ENCODE measurements at regions not wholly inside any gene's neighbourhood (a gene's known extent, or its start where the extent isn't known, plus 50 kb on each side); places are given as distances from the start of the nearest gene placed in this dataset.

- DNase-seq (ENCODE audit: low read depth), result no peak
- no peak overlapping the region for H3K4me3 ChIP-seq (ENCODE audit: low read length)
- TF ChIP-seq, protein P1, sequence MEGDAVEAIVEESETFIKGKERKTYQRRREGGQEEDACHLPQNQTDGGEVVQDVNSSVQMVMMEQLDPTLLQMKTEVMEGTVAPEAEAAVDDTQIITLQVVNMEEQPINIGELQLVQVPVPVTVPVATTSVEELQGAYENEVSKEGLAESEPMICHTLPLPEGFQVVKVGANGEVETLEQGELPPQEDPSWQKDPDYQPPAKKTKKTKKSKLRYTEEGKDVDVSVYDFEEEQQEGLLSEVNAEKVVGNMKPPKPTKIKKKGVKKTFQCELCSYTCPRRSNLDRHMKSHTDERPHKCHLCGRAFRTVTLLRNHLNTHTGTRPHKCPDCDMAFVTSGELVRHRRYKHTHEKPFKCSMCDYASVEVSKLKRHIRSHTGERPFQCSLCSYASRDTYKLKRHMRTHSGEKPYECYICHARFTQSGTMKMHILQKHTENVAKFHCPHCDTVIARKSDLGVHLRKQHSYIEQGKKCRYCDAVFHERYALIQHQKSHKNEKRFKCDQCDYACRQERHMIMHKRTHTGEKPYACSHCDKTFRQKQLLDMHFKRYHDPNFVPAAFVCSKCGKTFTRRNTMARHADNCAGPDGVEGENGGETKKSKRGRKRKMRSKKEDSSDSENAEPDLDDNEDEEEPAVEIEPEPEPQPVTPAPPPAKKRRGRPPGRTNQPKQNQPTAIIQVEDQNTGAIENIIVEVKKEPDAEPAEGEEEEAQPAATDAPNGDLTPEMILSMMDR (IDR thresholded peaks at IDR 0.05; ENCODE audit: insufficient read depth, low read depth, low read length, missing control alignments), result no peak
These were observed 257.1 kb upstream of the EEF2KMT start for GRCh38 chr16:5354645-5355044.

DNA sequence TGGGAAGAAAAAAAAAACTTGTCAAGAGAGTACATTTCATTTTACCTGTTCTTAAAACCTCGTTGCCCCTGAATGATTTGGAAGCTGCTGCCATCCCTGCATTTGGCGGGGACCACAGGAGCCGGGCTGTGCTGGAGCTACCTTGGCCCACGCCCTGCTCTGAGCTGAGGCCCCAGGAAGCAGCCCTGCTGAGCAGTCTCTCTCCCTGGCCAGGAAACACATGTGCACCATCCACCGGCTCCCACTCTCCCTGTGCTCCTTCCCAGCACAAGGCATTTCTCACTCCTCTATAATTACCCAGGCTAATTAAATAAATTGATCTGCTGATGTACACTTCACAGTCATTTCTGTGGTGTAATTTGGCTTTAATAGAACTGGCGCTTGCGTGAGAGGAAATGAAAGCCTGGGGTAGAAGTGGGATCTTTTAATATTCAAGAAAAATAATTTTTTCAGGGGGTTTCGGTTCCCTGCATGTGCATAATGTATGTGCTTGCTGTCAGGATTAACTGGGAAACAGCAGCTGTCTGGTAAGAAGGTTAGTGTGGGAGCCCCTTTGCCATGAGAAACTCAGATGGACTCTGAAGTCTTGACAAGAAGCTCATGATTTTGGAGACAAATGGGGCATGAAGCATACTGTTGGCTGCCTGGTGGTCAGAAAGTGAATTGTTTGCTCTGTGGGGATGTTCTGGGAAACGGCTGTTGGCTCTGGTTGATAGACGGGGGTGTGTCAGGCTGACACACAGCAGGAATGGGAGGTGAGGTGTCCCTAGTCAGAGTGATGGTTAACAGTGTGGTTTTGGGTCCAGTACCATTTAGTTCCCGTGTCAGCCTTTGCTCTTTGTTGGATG lies 252.3 kb upstream of the EEF2KMT start:
- TF ChIP-seq, protein P1 (IDR thresholded peaks at IDR 0.05; ENCODE audit: insufficient read depth, low read depth, low read length, missing control alignments), result no peak
- no peak overlapping the region for H3K4me3 ChIP-seq (ENCODE audit: low read length)
- no peak for DNase-seq (ENCODE audit: low read depth)

GRCh38 chr16:5349101-5349500 lies 251.5 kb upstream of the EEF2KMT start:
- TF ChIP-seq, protein P1 (IDR thresholded peaks at IDR 0.05; ENCODE audit: insufficient read depth, low read depth, low read length, missing control alignments), result no peak
- DNase-seq (ENCODE audit: low read depth), result no peak
- no peak overlapping the region for H3K4me3 ChIP-seq (ENCODE audit: low read length)

GRCh38 chr16:5347561-5347960 lies 250.0 kb upstream of the EEF2KMT start:
- TF ChIP-seq, protein P1 (IDR thresholded peaks at IDR 0.05; ENCODE audit: insufficient read depth, low read depth, low read length, missing control alignments), result no peak
- DNase-seq (ENCODE audit: low read depth), result no peak
- no peak overlapping the region for H3K4me3 ChIP-seq (ENCODE audit: low read length)

DNA sequence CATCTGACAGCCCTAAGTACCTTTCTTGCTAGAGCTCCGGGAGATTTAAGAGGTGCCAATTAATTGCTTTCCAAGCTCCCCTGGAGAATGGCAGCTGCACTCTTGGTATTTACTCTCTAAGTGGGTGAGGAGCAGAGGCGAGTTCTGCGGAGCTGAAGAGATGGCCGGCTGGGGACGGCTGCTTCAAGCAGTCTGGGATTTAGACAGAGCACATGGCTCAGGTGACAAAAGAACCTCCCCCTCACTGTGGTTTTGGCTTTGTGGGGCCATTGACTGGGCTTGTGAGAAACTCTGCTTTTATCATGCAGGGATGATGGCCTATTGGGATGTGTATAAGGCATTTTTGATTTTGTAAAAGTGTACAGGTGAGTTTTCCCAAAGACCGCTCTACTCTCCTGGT lies 239.3 kb upstream of the EEF2KMT start:
- DNase-seq (ENCODE audit: low read depth), result no peak
- H3K4me3 ChIP-seq (ENCODE audit: low read length), result no peak overlapping the region
- TF ChIP-seq, protein P1 (IDR thresholded peaks at IDR 0.05; ENCODE audit: insufficient read depth, low read depth, low read length, missing control alignments), result no peak

DNA sequence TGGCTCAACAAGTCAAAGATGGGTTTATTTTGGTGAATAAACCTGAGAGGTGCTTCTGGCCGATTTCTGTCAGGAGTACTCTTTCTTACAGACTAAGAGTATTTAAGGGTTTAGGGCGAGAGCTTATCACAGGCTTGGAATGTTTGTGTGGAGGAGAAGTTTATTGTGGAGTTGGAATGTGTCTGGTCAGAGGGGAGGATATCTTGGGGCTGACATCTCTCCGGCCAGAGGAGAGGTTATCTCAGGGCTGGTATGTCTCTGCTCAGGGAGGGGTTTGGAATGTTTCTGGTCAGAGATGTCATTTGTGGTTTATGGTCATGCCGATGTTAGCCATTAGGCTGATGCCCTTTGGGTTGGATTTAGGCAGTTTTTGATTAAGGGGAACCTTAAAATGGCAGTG lies 236.4 kb upstream of the EEF2KMT start:
- DNase-seq (ENCODE audit: low read depth), result no peak
- H3K4me3 ChIP-seq (ENCODE audit: low read length), result no peak overlapping the region
- TF ChIP-seq, protein P1 (IDR thresholded peaks at IDR 0.05; ENCODE audit: insufficient read depth, low read depth, low read length, missing control alignments), result no peak

- no peak for DNase-seq (ENCODE audit: low read depth)
- no peak overlapping the region for H3K4me3 ChIP-seq (ENCODE audit: low read length)
- TF ChIP-seq, protein P1 (IDR thresholded peaks at IDR 0.05; ENCODE audit: insufficient read depth, low read depth, low read length, missing control alignments), result no peak
These were observed 235.5 kb upstream of the EEF2KMT start for GRCh38 chr16:5333126-5333525.

Data from epithelial cell of esophagus (primary cell).